Body of pancreas (tissue), 4 donors: ENCODE measurements at regions not wholly inside any gene's neighbourhood (a gene's known extent, or its start where the extent isn't known, plus 50 kb on each side); places are given as distances from the start of the nearest gene placed in this dataset.

Experiments
- POLR2A ChIP-seq, 3 donors: fragments of 450-650 bp; IDR thresholded peaks; one replicate each; pipeline ENCODE4 v1.6.1; 2016; ENCODE audit warnings: antibody characterized with exemption in 3 of 3, mild to moderate bottlenecking in 2 of 3
- TF ChIP-seq, protein P1 (sequence below), 7 experiments: fragments of 450-650 bp in 4 of 7; fragments of 200-600 bp in 3 of 7; sonication (generic) in 3 of 7; IDR thresholded peaks; one replicate each; pipeline ENCODE4 v1.5.1; 2016 to 2019; ENCODE audit warnings: antibody characterized with exemption in 7 of 7

DNA sequence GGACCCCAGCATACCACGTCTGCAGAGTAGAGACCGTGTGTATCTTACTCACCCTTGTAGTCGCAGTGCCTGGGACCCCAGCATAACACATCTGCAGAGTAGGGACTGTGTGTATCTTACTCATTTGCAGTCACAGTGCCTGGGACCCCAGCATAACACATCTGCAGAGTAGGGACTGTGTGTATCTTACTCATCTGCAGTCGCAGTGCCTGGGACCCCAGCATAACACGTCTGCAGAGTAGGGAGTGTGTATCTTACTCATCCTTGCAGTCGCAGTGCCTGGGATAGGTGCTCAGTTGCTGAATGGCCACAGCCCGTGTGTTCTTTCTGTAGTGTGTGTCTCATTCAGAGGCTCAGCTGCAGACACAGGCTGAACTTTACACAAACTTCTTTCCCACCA, 71.4 kb upstream of the FRG1 start:
- TF ChIP-seq, protein P1, sequence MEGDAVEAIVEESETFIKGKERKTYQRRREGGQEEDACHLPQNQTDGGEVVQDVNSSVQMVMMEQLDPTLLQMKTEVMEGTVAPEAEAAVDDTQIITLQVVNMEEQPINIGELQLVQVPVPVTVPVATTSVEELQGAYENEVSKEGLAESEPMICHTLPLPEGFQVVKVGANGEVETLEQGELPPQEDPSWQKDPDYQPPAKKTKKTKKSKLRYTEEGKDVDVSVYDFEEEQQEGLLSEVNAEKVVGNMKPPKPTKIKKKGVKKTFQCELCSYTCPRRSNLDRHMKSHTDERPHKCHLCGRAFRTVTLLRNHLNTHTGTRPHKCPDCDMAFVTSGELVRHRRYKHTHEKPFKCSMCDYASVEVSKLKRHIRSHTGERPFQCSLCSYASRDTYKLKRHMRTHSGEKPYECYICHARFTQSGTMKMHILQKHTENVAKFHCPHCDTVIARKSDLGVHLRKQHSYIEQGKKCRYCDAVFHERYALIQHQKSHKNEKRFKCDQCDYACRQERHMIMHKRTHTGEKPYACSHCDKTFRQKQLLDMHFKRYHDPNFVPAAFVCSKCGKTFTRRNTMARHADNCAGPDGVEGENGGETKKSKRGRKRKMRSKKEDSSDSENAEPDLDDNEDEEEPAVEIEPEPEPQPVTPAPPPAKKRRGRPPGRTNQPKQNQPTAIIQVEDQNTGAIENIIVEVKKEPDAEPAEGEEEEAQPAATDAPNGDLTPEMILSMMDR (IDR thresholded peaks at IDR 0.05): no peak
- TF ChIP-seq POLR2A (IDR thresholded peaks at IDR 0.05): no peak
